NCI-H2227 (cell line): ENCODE measurements at regions not wholly inside any gene's neighbourhood (a gene's known extent, or its start where the extent isn't known, plus 50 kb on each side); places are given as distances from the start of the nearest gene placed in this dataset.
"Not testable (repeated sequence)": the region's sequence is repeated elsewhere in the genome, so short reads cannot be mapped to it uniquely, and the experiment has no call there.

Experiments
- DNase-seq: peaks from one replicate; lab custom pipeline; 2025; ENCODE audit not compliant: unreplicated experiment; lab: John Stamatoyannopoulos, UW

DNA sequence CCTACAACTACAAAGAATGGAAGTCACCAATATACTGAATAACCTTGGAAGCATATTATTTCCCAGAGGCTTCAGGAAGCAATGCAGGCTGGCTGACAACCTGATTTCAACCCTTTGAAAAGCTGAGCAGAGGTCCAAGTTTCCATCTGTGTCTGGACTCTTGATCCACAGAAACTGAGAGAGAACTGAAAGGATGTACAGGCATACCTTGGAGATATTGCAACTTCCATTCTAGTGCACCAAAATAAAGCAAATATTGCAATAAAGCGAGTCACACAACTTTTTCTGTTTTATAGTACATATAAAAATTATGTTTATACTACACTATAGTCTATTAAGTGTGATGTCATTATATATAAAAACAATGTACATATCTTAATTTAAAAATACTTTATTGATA, 85.3 kb downstream of the TYW3 start:
- no peak for DNase-seq

DNA sequence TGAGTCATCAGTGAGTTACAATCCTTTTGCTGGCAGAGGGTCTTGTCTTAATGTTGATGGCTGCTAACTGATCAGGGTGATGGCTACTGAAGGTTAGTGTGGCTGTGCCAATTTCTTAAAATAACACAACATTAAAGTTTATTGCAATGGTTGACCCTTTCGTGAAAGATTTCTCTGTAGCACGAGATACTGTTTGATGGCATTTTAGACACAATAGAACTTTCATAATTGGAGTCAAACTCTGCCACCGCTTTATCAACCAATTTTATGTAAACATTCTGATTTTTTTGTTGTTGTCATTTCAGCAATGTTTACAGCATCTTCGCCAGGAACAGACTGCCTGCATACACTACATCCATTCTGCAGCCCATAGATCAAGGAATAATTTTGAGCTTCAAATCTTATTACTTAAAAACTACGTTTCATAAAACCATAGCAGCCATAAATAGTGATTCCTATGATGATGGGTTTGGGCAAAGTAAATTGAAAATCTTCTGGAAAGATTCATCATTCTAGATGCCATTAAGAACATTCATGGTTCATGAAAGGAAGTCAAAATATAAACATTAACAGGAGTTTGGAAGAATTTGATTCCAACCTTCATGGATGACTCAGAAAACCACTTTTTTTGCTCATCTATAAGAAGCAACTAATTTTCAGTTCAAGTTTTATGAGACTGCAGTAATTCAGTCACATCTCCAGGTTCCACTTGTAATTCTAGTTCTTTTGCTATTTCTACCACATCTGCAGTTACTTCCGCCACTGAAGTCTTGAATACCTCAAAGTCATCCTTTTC, 85.9 kb downstream of the TYW3 start:
- no peak for DNase-seq

DNA sequence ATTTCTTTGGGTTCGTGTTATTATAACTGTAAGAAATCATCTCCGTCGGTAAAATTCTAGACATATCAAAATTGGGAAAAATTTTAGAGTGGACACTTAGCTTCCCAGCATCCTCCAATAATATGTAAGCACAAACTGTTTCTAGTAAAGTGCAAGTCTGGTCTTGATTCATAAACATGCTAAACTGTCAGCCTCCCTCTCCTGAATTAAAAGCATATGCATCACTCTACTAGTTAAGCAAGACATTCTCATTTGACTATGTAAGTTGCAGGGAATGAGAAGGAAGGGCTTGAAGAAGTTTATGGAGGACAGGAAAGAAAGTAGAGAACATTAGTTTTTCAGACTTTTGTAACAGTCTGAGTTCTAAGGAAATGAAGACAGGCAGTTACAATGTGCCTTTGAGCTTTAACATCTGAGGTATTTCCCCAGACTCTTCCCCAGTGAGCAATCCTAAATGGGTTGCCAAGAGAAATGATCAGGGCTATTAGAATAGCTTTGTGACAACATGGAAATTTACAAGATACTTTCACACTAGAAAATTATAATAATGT, 90.0 kb downstream of the TYW3 start:
- DNase-seq, result no peak

DNA sequence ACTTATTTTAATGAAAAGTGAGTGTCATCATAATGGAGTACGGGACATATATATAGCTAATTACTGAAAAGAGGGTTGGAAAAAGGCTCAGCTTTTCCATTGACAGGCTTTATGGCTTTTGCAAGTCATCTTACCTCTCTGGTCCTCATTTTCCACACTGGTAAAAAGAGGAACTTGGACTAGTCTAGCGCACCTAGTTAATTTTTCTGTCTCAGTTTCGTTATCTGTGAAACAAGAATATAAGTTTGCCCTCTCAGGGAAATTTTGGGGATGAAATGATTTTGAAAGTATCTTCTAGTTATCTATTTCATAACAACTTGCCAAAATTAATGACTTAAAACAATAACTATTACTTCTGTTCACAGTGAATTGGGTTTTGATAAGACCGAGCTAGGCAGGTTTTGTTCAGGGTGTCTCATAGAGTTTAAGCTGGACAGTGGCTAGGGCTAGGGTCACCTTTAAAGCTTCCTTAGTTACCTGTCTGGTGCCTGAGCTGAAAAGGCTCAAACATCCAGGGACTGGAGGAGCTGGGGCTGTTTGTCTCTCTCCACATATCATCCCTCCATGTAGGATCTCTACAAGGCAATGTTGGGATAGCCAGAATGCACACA, 91.7 kb downstream of the TYW3 start:
- no peak for DNase-seq

DNA sequence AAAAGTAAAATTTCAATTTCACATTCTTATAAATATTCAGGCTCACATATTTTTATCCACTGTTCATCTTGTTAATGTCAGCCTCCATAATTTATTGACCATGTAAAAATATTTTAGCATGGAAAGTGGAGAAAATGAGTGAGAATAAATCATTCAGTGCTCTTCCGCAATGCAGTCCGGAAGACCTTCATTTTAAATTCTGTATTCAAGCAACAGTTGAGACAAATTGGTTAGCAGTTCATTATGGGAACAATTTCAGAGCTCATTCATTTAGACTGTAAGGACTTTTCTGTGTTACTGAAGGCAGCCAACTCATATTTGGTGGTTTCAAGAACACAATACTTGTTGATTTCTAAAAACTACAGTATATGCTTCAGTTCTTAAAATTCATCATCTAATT, 97.8 kb downstream of the TYW3 start:
- no peak for DNase-seq

GRCh38 chr1:74834261-74834660, 101.3 kb downstream of the TYW3 start:
- no peak for DNase-seq

- no peak for DNase-seq
Measured at GRCh38 chr1:74835051-74835450, 102.1 kb downstream of the TYW3 start.

- no peak for DNase-seq
Measured at GRCh38 chr1:74842726-74843125, 109.8 kb downstream of the TYW3 start.

- no peak for DNase-seq
Measured at GRCh38 chr1:74847715-74848114, 114.8 kb downstream of the TYW3 start.

DNA sequence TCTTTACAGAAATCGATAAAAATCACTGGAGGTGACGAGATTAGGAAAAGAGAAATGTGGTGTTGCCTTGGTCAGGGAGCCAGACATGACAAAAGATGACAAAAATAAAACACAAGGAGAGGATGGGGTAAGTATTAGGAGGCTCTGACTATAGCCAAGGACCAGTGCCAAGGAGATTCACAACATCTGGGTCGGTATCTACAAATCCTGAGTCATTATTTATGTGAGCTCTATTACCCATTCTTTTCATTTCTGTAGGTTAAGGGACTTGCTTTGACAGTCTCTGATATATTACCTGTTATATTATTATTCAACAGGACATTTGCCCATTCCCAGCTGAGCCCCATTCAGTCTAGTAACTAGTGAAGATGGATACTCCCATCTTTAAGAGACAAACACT, 120.8 kb downstream of the TYW3 start:
- DNase-seq, result no peak

DNA sequence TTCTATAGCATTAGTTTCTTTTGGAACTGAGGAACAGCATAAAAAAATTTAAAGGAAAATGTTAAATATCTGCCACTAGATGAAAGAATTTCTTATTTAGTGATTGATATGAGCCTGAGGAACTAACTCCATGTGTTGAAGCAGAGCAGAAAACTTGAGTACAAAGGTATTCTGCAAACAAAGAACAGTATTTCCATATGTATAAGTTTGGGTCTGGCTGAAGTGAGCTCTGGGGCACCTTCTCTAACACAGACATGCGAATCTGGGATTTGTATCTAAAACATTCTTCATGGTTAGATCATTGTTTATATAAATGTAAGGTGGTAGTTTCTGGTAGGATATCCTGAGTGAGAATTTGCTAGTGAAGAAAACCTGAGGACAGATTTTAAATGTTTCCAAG, 123.2 kb downstream of the TYW3 start:
- DNase-seq, result no peak

GRCh38 chr1:74857676-74858075, 124.7 kb downstream of the TYW3 start:
- no peak for DNase-seq

DNA sequence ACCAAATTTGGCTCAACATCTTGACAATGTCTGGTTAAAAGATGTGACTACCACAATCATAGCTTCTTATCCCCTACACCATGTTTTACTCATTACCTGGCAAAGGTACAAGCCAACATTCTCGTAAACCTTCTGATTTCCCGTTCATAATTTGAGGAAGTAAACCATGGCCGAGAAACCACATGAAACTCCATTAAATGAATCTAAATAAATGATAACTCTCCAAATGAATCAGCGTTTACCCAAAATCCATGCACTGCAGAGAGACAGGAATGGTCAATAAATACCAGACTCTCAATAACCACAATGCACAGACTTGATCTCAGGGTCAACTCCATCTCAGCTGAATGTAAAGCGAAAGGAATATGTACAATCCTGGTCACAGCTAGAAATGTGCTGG, 125.2 kb downstream of the TYW3 start:
- no peak for DNase-seq

- DNase-seq, result no peak
Measured at GRCh38 chr1:74861867-74862266, 128.9 kb downstream of the TYW3 start.

GRCh38 chr1:74869702-74870101, 136.8 kb downstream of the TYW3 start:
- DNase-seq, result no peak

- DNase-seq, result not testable (repeated sequence)
Measured at GRCh38 chr1:74877366-74877765, 144.4 kb downstream of the TYW3 start.

DNA sequence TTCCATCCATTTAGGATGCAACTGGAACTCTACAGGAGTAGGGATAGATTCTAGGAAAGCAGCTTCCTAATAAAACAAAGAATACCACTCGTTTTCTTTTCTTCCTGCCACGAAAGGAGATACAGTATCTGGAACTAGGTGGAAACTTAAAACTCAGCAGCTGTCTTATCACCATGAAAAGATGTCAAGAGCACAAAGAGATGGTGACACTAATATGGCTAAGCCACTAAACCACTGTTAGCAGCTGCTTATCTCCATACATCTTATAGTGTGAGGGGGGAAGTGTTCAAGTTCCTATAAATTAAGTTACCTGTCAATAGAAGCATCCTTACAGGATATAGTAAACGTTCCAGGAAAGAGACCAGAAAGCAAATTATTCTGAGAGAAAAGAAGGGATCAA, 162.5 kb downstream of the TYW3 start:
- no peak for DNase-seq

- no peak for DNase-seq
Measured at GRCh38 chr1:74908131-74908530, 175.2 kb downstream of the TYW3 start.

DNA sequence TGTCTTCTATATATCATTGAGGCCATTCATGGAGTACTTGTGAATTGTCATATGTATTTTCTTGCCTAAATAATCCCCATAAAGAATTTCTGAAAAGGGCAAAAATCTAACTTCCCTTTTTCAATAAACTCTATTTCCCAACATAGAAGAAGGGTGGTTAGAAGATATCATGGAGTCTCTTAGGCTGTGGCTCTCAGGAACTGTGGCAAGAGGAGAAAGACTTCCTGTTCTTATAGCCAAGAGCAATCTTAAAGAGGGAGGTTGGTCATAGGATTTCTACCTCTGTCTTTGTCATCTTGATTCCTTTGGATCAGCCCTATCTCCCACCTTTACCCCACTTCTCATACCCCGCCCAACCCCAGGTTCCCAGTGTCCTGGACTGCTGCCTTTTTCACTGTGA, 175.8 kb downstream of the TYW3 start:
- DNase-seq, result no peak

DNA sequence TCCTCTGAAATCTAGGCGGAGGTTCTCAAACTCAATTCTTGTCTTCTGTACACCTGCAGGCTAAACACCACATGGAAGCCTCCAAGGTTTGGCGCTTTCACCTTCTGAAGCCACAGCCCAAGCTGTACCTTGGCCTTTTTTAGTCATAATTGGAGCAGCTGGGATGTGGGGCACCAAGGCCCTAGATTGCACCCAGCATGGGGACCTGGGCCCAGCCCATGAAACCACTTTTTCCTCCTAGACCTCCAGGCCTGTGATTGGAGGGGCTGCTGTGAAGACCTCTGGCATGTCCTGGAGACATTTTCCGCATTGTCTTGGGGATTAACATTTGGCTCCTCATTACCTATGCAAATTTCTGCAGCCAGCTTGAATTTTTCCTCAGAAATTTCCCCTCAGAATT, 181.0 kb downstream of the TYW3 start:
- DNase-seq, result no peak

DNA sequence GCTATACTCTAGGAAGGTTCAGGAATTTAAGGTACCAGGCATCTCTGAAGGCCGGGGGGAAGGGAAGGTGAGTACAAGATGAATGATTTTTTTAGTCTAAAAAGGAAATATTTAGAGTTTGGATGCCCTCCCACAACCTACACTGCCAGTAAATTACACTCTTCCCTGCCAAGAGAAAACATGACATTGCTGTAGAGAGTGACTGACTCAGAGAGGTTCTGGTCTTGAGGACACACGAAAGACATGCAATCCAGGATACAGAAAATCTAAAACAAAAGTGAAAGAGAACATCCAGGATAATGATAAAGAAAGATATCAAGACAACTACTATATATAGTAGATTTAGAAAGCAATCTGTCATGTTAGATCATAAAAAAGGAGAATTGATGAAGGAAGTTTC, 200.5 kb downstream of the TYW3 start:
- DNase-seq, result no peak

- DNase-seq, result no peak
Measured at GRCh38 chr1:74935446-74935845, 198.7 kb upstream of the LHX8 start.

GRCh38 chr1:74937176-74937575, 197.0 kb upstream of the LHX8 start:
- no peak for DNase-seq
